LNCaP clone FGC (cell line): ENCODE measurements at regions not wholly inside any gene's neighbourhood (a gene's known extent, or its start where the extent isn't known, plus 50 kb on each side); places are given as distances from the start of the nearest gene placed in this dataset.

Source experiments
- DNase-seq: peaks from one replicate; pipeline ENCODE4 v3.0.0-alpha.2; 2011; ENCODE audit warnings: low read depth
- H3K4me3 ChIP-seq: 2 replicates; pipeline ENCODE4 v1.5.1; 2011; ENCODE audit warnings: mild to moderate bottlenecking, low read depth, low read length, control low read depth
- CTCF ChIP-seq: IDR thresholded peaks from 2 replicates; pipeline ENCODE4 v1.5.1; 2012; ENCODE audit warnings: mild to moderate bottlenecking; ENCODE audit not compliant: control insufficient read depth, insufficient read depth; ENCODE audit errors: extremely low read depth

GRCh38 chr13:102930566-102930965, 84.7 kb downstream of the ERCC5 start:
- H3K4me3 ChIP-seq, result no peak overlapping the region
- no peak for TF ChIP-seq CTCF
- DNase-seq, result no peak

- no peak for DNase-seq
- H3K4me3 ChIP-seq, result no peak overlapping the region
- no peak for TF ChIP-seq CTCF
Measured at GRCh38 chr13:102928941-102929675, 83.3 kb downstream of the ERCC5 start.
